Choroid plexus epithelial cell (primary cell): ENCODE measurements at regions not wholly inside any gene's neighbourhood (a gene's known extent, or its start where the extent isn't known, plus 50 kb on each side); places are given as distances from the start of the nearest gene placed in this dataset.

ENCODE experiments used
- DNase-seq: peaks from one replicate; pipeline ENCODE4 v3.0.0-alpha.2; 2010; ENCODE audit warnings: low read depth
- H3K4me3 ChIP-seq: 2 replicates; pipeline ENCODE4 v1.5.1; 2011; ENCODE audit warnings: low read depth, mild to moderate bottlenecking, control low read depth, low read length, moderate library complexity
- CTCF ChIP-seq: conservative IDR thresholded peaks from 2 replicates; pipeline ENCODE4 v1.5.1; 2011; ENCODE audit warnings: low read depth, mild to moderate bottlenecking, control low read depth, inconsistent platforms, low read length, moderate library complexity

GRCh38 chr4:14262221-14262620 is 634.7 kb upstream of the BOD1L1 start:
- no peak overlapping the region for H3K4me3 ChIP-seq
- no peak for TF ChIP-seq CTCF
- no peak for DNase-seq

GRCh38 chr4:14264437-14264836 is 636.9 kb upstream of the BOD1L1 start:
- no peak overlapping the region for H3K4me3 ChIP-seq
- DNase-seq = peak; percentile 19
- TF ChIP-seq CTCF = peak; percentile 11

- H3K4me3 ChIP-seq = no peak overlapping the region
- no peak for TF ChIP-seq CTCF
- DNase-seq = peak; percentile 13
These were observed 638.1 kb upstream of the BOD1L1 start for GRCh38 chr4:14265651-14266050.

DNA sequence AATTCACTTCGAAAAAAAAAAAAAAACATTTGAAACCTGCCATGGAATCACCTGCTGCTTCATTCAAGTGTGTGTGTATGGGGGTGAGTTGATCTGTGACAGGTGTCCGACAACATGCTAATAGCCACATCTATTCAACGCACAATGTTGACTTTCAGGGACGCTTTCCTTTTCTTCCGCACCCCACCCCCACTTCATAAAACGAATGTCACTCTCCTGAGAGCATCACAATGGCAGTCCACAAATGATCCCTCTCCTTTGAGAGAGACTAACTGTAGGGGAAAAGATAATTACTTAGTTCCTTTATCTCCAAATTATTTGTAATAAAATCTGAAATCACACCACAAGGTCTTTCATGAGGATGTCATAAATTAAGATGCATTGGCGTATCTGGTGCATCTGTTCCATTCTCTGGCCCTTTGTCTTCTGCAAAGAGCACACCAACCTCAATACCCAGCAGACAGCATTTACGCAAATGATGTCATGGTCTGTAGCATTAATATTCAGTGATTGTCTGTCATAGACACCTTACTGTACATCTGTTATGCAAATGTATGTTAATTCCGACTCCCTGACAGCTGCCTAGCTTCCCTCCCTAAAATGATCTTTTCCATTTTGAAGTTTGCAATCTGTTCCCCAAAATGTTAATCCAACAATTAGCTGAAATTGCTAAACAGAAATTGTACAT is 640.0 kb upstream of the BOD1L1 start:
- DNase-seq = no peak
- H3K4me3 ChIP-seq = no peak overlapping the region
- no peak for TF ChIP-seq CTCF

- H3K4me3 ChIP-seq = no peak overlapping the region
- TF ChIP-seq CTCF = no peak
- DNase-seq = no peak
These were observed 642.3 kb upstream of the BOD1L1 start for GRCh38 chr4:14269824-14270223.

GRCh38 chr4:14272206-14272605 is 644.7 kb upstream of the BOD1L1 start:
- no peak for DNase-seq
- TF ChIP-seq CTCF = no peak
- H3K4me3 ChIP-seq = no peak overlapping the region

GRCh38 chr4:14277505-14277904 is 650.0 kb upstream of the BOD1L1 start:
- no peak for DNase-seq
- no peak for TF ChIP-seq CTCF
- H3K4me3 ChIP-seq = no peak overlapping the region
